ENCODE measurements at regions not wholly inside any gene's neighbourhood (a gene's known extent, or its start where the extent isn't known, plus 50 kb on each side); places are given as distances from the start of the nearest gene placed in this dataset.

DNA sequence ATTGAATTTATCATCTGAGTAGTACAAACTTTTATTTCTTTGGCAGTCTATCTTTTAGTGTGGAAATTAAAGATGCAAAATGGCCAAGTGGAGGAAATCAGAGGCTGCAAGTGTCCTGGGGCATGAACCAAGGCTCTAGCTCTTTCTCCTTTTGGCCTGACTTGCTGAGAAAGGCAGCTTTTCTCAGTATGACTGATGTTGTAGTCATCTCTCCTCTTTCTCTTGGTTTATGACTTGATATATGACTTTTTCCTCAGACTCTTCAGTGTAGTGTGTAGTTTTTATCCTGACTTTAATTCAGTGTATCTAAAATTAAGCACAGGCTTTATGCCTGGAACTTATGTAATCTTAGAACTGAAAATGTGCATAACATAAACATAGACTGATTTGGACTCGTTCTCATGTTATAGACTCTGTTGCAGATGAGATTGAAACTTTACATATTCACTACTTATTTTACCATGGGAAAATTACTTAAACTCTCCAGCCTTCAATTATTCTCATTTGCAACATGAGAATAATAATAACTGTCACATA lies 65.7 kb downstream of the SLITRK5 start:
- ChIA-PET CTCF (no interaction called here), POLR2A (no interaction called here)
- no peak for DNase-seq (ENCODE audit: low spot score)
- Mint-ChIP-seq H3K4me3 (no peak overlapping the region), H3K9me3 (no peaks in the 10 kb centered on the region), H3K36me3 (no peaks in the 10 kb centered on the region), H3K27ac (no peak overlapping the region), H3K4me1 (no peaks in the 10 kb centered on the region), H3K27me3 (ENCODE audit: low read depth) (peaks cover 51% of the 10 kb centered on the region)
- ATAC-seq, result no peak
- TF ChIP-seq, protein P1, sequence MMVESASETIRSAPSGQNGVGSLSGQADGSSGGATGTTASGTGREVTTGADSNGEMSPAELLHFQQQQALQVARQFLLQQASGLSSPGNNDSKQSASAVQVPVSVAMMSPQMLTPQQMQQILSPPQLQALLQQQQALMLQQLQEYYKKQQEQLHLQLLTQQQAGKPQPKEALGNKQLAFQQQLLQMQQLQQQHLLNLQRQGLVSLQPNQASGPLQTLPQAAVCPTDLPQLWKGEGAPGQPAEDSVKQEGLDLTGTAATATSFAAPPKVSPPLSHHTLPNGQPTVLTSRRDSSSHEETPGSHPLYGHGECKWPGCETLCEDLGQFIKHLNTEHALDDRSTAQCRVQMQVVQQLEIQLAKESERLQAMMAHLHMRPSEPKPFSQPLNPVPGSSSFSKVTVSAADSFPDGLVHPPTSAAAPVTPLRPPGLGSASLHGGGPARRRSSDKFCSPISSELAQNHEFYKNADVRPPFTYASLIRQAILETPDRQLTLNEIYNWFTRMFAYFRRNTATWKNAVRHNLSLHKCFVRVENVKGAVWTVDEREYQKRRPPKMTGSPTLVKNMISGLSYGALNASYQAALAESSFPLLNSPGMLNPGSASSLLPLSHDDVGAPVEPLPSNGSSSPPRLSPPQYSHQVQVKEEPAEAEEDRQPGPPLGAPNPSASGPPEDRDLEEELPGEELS (CRISPR knock-in tag; IDR thresholded peaks at IDR 0.05), result no peak
- TF ChIP-seq ZNF317 (CRISPR knock-in tag; IDR thresholded peaks at IDR 0.05; ENCODE audit: borderline replicate concordance, low read depth) (no peak), KAT7 (CRISPR knock-in tag; IDR thresholded peaks at IDR 0.05; ENCODE audit: borderline replicate concordance) (no peak), ESRRA (CRISPR knock-in tag; IDR thresholded peaks at IDR 0.05; ENCODE audit: borderline replicate concordance) (no peak), TCF7 (CRISPR knock-in tag; IDR thresholded peaks at IDR 0.05; ENCODE audit: low read depth) (no peak), ZNF121 (CRISPR knock-in tag; IDR thresholded peaks at IDR 0.05) (no peak)
- TF ChIP-seq, protein P2, sequence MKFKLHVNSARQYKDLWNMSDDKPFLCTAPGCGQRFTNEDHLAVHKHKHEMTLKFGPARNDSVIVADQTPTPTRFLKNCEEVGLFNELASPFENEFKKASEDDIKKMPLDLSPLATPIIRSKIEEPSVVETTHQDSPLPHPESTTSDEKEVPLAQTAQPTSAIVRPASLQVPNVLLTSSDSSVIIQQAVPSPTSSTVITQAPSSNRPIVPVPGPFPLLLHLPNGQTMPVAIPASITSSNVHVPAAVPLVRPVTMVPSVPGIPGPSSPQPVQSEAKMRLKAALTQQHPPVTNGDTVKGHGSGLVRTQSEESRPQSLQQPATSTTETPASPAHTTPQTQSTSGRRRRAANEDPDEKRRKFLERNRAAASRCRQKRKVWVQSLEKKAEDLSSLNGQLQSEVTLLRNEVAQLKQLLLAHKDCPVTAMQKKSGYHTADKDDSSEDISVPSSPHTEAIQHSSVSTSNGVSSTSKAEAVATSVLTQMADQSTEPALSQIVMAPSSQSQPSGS (CRISPR knock-in tag; IDR thresholded peaks at IDR 0.05; ENCODE audit: borderline replicate concordance, low read depth), result no peak
- TF ChIP-seq, protein P3, sequence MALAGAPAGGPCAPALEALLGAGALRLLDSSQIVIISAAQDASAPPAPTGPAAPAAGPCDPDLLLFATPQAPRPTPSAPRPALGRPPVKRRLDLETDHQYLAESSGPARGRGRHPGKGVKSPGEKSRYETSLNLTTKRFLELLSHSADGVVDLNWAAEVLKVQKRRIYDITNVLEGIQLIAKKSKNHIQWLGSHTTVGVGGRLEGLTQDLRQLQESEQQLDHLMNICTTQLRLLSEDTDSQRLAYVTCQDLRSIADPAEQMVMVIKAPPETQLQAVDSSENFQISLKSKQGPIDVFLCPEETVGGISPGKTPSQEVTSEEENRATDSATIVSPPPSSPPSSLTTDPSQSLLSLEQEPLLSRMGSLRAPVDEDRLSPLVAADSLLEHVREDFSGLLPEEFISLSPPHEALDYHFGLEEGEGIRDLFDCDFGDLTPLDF (CRISPR knock-in tag; IDR thresholded peaks at IDR 0.05), result no peak
- TF ChIP-seq, protein P4, sequence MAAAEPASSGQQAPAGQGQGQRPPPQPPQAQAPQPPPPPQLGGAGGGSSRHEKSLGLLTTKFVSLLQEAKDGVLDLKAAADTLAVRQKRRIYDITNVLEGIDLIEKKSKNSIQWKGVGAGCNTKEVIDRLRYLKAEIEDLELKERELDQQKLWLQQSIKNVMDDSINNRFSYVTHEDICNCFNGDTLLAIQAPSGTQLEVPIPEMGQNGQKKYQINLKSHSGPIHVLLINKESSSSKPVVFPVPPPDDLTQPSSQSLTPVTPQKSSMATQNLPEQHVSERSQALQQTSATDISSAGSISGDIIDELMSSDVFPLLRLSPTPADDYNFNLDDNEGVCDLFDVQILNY (CRISPR knock-in tag; IDR thresholded peaks at IDR 0.05), result no peak

DNA sequence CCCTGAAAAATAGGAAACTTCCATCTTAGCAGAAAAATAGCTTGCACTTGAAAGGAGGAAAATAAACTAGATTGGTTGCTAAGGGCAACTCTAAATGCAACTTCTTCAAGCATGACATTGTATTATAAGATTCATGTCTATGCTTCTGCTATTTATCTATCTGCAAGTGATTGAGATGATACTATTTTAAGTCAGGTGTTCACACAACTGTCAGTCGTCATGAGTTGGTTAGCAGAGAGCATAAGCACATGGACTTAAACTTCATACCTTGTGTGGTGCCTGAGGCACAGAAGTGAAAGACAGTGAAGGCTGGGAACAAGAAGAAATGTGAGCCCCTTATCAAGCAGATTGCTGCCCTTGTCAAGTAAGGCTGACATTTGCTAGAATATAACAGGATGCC lies 82.9 kb downstream of the SLITRK5 start:
- ATAC-seq (no peak), DNase-seq (ENCODE audit: low spot score) (no peak)
- Mint-ChIP-seq H3K36me3 (no peaks in the 10 kb centered on the region), H3K4me1 (no peaks in the 10 kb centered on the region), H3K9me3 (no peaks in the 10 kb centered on the region), H3K27me3 (ENCODE audit: low read depth) (no peaks in the 10 kb centered on the region), H3K27ac (no peak overlapping the region), H3K4me3 (no peak overlapping the region)
- ChIA-PET POLR2A (no interaction called here), CTCF (no interaction called here)
- TF ChIP-seq ZNF317 (CRISPR knock-in tag; IDR thresholded peaks at IDR 0.05; ENCODE audit: borderline replicate concordance, low read depth) (no peak), TP53 (CRISPR knock-in tag; IDR thresholded peaks at IDR 0.05) (no peak), GTF2I (CRISPR knock-in tag; conservative IDR thresholded peaks at IDR 0.05) (no peak), ZNF219 (CRISPR knock-in tag; IDR thresholded peaks at IDR 0.05; ENCODE audit: borderline replicate concordance) (no peak), ZNF232 (CRISPR knock-in tag; IDR thresholded peaks at IDR 0.05) (no peak), HMGA2 (CRISPR knock-in tag; IDR thresholded peaks at IDR 0.05) (no peak), SP1 (CRISPR knock-in tag; conservative IDR thresholded peaks at IDR 0.05) (no peak), JUN (CRISPR knock-in tag; IDR thresholded peaks at IDR 0.05) (no peak)
- TF ChIP-seq, protein P5, sequence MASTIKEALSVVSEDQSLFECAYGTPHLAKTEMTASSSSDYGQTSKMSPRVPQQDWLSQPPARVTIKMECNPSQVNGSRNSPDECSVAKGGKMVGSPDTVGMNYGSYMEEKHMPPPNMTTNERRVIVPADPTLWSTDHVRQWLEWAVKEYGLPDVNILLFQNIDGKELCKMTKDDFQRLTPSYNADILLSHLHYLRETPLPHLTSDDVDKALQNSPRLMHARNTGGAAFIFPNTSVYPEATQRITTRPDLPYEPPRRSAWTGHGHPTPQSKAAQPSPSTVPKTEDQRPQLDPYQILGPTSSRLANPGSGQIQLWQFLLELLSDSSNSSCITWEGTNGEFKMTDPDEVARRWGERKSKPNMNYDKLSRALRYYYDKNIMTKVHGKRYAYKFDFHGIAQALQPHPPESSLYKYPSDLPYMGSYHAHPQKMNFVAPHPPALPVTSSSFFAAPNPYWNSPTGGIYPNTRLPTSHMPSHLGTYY (CRISPR knock-in tag; IDR thresholded peaks at IDR 0.05), result no peak
- TF ChIP-seq, protein P6, sequence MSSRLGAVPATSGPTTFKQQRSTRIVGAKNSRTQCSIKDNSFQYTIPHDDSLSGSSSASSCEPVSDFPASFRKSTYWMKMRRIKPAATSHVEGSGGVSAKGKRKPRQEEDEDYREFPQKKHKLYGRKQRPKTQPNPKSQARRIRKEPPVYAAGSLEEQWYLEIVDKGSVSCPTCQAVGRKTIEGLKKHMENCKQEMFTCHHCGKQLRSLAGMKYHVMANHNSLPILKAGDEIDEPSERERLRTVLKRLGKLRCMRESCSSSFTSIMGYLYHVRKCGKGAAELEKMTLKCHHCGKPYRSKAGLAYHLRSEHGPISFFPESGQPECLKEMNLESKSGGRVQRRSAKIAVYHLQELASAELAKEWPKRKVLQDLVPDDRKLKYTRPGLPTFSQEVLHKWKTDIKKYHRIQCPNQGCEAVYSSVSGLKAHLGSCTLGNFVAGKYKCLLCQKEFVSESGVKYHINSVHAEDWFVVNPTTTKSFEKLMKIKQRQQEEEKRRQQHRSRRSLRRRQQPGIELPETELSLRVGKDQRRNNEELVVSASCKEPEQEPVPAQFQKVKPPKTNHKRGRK (CRISPR knock-in tag; IDR thresholded peaks at IDR 0.05; ENCODE audit: borderline replicate concordance), result no peak
- TF ChIP-seq, protein P7, sequence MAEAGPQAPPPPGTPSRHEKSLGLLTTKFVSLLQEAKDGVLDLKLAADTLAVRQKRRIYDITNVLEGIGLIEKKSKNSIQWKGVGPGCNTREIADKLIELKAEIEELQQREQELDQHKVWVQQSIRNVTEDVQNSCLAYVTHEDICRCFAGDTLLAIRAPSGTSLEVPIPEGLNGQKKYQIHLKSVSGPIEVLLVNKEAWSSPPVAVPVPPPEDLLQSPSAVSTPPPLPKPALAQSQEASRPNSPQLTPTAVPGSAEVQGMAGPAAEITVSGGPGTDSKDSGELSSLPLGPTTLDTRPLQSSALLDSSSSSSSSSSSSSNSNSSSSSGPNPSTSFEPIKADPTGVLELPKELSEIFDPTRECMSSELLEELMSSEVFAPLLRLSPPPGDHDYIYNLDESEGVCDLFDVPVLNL (CRISPR knock-in tag; IDR thresholded peaks at IDR 0.05; ENCODE audit: borderline replicate concordance, low read depth), result no peak
- TF ChIP-seq, protein P8, sequence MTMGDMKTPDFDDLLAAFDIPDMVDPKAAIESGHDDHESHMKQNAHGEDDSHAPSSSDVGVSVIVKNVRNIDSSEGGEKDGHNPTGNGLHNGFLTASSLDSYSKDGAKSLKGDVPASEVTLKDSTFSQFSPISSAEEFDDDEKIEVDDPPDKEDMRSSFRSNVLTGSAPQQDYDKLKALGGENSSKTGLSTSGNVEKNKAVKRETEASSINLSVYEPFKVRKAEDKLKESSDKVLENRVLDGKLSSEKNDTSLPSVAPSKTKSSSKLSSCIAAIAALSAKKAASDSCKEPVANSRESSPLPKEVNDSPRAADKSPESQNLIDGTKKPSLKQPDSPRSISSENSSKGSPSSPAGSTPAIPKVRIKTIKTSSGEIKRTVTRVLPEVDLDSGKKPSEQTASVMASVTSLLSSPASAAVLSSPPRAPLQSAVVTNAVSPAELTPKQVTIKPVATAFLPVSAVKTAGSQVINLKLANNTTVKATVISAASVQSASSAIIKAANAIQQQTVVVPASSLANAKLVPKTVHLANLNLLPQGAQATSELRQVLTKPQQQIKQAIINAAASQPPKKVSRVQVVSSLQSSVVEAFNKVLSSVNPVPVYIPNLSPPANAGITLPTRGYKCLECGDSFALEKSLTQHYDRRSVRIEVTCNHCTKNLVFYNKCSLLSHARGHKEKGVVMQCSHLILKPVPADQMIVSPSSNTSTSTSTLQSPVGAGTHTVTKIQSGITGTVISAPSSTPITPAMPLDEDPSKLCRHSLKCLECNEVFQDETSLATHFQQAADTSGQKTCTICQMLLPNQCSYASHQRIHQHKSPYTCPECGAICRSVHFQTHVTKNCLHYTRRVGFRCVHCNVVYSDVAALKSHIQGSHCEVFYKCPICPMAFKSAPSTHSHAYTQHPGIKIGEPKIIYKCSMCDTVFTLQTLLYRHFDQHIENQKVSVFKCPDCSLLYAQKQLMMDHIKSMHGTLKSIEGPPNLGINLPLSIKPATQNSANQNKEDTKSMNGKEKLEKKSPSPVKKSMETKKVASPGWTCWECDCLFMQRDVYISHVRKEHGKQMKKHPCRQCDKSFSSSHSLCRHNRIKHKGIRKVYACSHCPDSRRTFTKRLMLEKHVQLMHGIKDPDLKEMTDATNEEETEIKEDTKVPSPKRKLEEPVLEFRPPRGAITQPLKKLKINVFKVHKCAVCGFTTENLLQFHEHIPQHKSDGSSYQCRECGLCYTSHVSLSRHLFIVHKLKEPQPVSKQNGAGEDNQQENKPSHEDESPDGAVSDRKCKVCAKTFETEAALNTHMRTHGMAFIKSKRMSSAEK (CRISPR knock-in tag; IDR thresholded peaks at IDR 0.05; ENCODE audit: borderline replicate concordance), result no peak
